Nephron progenitor cell (in vitro differentiated cells): ENCODE measurements at regions not wholly inside any gene's neighbourhood (a gene's known extent, or its start where the extent isn't known, plus 50 kb on each side); places are given as distances from the start of the nearest gene placed in this dataset.

Experiments
- DNase-seq: peaks from one replicate; pipeline ENCODE4 v3.0.0; 2021
- H3K27ac Mint-ChIP-seq: 2 replicates; pipeline ENCODE4 v1.8.0; 2021; ENCODE audit warnings: mild to moderate bottlenecking, moderate library complexity, mixed read lengths
- H3K27me3 Mint-ChIP-seq: 2 replicates; pipeline ENCODE4 v1.8.0; 2021; ENCODE audit warnings: mild to moderate bottlenecking, low read depth, mixed read lengths; ENCODE audit not compliant: poor library complexity
- H3K36me3 Mint-ChIP-seq: 2 replicates; pipeline ENCODE4 v1.8.0; 2021; ENCODE audit warnings: low read depth, mixed read lengths
- H3K4me1 Mint-ChIP-seq: 2 replicates; pipeline ENCODE4 v1.8.0; 2021; ENCODE audit warnings: mixed read lengths
- H3K4me3 Mint-ChIP-seq: 2 replicates; pipeline ENCODE4 v1.8.0; 2021; ENCODE audit warnings: mild to moderate bottlenecking, moderate library complexity, mixed read lengths
- H3K9me3 Mint-ChIP-seq: 2 replicates; pipeline ENCODE4 v1.8.0; 2021; ENCODE audit warnings: mild to moderate bottlenecking, moderate library complexity, mixed read lengths
- CTCF ChIP-seq: fragments of 200-600 bp; sonication (generic); IDR thresholded peaks from 2 replicates; pipeline ENCODE4 v1.5.0; 2021; ENCODE audit warnings: antibody characterized with exemption

DNA sequence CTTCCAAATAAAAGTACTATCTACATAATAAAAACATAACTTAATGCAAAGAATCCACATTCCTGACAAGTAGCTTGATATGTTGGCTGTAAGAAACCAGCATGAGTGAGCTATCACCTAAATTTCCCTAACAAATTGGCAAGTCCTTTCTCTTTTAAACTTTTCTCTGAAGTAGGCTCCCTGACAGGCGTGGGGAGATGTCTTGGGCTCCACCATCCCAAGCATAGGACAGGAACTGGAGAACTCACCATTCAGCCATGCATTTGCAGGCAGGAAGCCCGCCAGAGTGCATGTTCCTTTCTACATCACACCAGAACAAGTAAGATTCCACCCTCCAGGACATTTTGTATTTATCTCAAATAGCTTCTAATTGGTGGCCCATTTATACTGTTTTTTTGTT lies 921.9 kb upstream of the CELF4 start:
- no peak overlapping the region for H3K4me3 Mint-ChIP-seq
- TF ChIP-seq CTCF: no peak
- H3K4me1 Mint-ChIP-seq: no peaks in the 10 kb centered on the region
- DNase-seq: no peak
- no peak overlapping the region for H3K27ac Mint-ChIP-seq
- H3K36me3 Mint-ChIP-seq: no peaks in the 10 kb centered on the region
- H3K27me3 Mint-ChIP-seq: no peaks in the 10 kb centered on the region
- no peaks in the 10 kb centered on the region for H3K9me3 Mint-ChIP-seq

GRCh38 chr18:38483326-38483725 lies 917.7 kb upstream of the CELF4 start:
- no peak for DNase-seq
- H3K27me3 Mint-ChIP-seq: no peaks in the 10 kb centered on the region
- H3K9me3 Mint-ChIP-seq: peaks cover 14% of the 10 kb centered on the region
- no peaks in the 10 kb centered on the region for H3K4me1 Mint-ChIP-seq
- H3K27ac Mint-ChIP-seq: no peak overlapping the region
- no peak overlapping the region for H3K4me3 Mint-ChIP-seq
- TF ChIP-seq CTCF: no peak
- H3K36me3 Mint-ChIP-seq: no peaks in the 10 kb centered on the region

- Mint-ChIP-seq H3K27me3 (no peaks in the 10 kb centered on the region), H3K36me3 (no peaks in the 10 kb centered on the region), H3K4me1 (no peaks in the 10 kb centered on the region), H3K27ac (no peak overlapping the region), H3K9me3 (peaks cover 14% of the 10 kb centered on the region), H3K4me3 (no peak overlapping the region)
- DNase-seq: no peak
- no peak for TF ChIP-seq CTCF
Observed at GRCh38 chr18:38481576-38481975, 916.0 kb upstream of the CELF4 start.

DNA sequence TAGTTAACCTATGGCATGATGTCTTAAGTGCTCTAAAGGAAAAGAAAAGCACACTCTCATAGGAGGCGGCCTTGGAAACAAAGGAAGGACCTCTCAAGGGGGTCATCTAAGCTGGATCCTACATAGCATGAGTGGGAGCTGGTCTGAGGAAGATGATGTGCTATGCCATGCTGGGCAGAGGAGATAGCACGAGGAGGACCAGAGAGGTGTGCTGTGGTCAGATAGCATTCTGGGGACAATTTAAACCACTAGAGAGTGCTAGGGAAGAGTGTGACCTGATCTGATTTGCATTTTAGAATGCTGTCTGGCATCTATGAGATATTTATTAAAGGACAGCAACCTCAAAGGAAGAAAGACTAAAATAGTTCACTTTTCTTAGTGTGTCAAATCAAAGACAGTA lies 910.1 kb upstream of the CELF4 start:
- no peaks in the 10 kb centered on the region for H3K4me1 Mint-ChIP-seq
- no peak overlapping the region for H3K27ac Mint-ChIP-seq
- no peak overlapping the region for H3K4me3 Mint-ChIP-seq
- H3K9me3 Mint-ChIP-seq: peaks cover 18% of the 10 kb centered on the region
- no peak for TF ChIP-seq CTCF
- no peak for DNase-seq
- H3K27me3 Mint-ChIP-seq: peaks cover 4% of the 10 kb centered on the region
- H3K36me3 Mint-ChIP-seq: no peaks in the 10 kb centered on the region

- no peak overlapping the region for H3K4me3 Mint-ChIP-seq
- no peaks in the 10 kb centered on the region for H3K4me1 Mint-ChIP-seq
- H3K36me3 Mint-ChIP-seq: no peaks in the 10 kb centered on the region
- no peak for TF ChIP-seq CTCF
- H3K27me3 Mint-ChIP-seq: peaks cover 4% of the 10 kb centered on the region
- no peak overlapping the region for H3K27ac Mint-ChIP-seq
- DNase-seq: no peak
- H3K9me3 Mint-ChIP-seq: peaks cover 4% of the 10 kb centered on the region
Observed at GRCh38 chr18:38473535-38473934, 907.9 kb upstream of the CELF4 start.

GRCh38 chr18:38470421-38470820 lies 904.8 kb upstream of the CELF4 start:
- Mint-ChIP-seq H3K9me3 (peaks cover 4% of the 10 kb centered on the region), H3K27me3 (peaks cover 4% of the 10 kb centered on the region), H3K36me3 (no peaks in the 10 kb centered on the region), H3K4me1 (no peaks in the 10 kb centered on the region), H3K27ac (no peak overlapping the region), H3K4me3 (no peak overlapping the region)
- TF ChIP-seq CTCF: no peak
- DNase-seq: no peak
